Adrenal gland (tissue), 9 donors: ENCODE measurements at regions not wholly inside any gene's neighbourhood (a gene's known extent, or its start where the extent isn't known, plus 50 kb on each side); places are given as distances from the start of the nearest gene placed in this dataset.

ENCODE experiments used
- DNase-seq, 7 donors: peaks; one replicate each; pipeline ENCODE4 v3.0.0-alpha.2; 2019 to 2020
- H3K27ac ChIP-seq, 5 donors: fragments of 200-600 bp; sonication (generic) in 4 of 5; 1 replicate in 3 of 5; 2 replicates in 2 of 5; pipeline versions ENCODE4 v1.5.1 to v1.8.0; 2016 to 2020; ENCODE audit warnings: mild to moderate bottlenecking in 1 of 5
- H3K27me3 ChIP-seq: fragments of 200-600 bp; 2 replicates; pipeline ENCODE4 v1.8.0; 2021
- H3K36me3 ChIP-seq, 2 donors: fragments of 200-600 bp; replicated peaks in 1 of 2; 1 replicate in 1 of 2; 2 replicates in 1 of 2; pipeline versions ENCODE4 v1.5.1 to v1.8.0; 2018 to 2022
- H3K4me1 ChIP-seq, 2 donors: fragments of 200-600 bp; replicated peaks in 1 of 2; 1 replicate in 1 of 2; 2 replicates in 1 of 2; pipeline versions ENCODE4 v1.5.1 to v1.8.0; 2018 to 2021
- H3K4me3 ChIP-seq, 4 donors: fragments of 200-600 bp; sonication (generic) in 3 of 4; one replicate each; pipeline ENCODE4 v1.5.1; 2016 to 2018
- H3K9me3 ChIP-seq, 3 donors: fragments of 200-600 bp; sonication (generic) in 1 of 3; replicated peaks in 1 of 3; 1 replicate in 2 of 3; 2 replicates in 1 of 3; pipeline versions ENCODE4 v1.5.1 to v1.8.0; 2016 to 2021
- CTCF ChIP-seq, 6 experiments: fragments of 450-650 bp in 4 of 6; fragments of 200-600 bp in 2 of 6; sonication (generic) in 1 of 6; IDR thresholded peaks; 1 replicate in 5 of 6; 2 replicates in 1 of 6; pipeline versions ENCODE4 v1.5.1 to v1.8.0; 2016 to 2021; ENCODE audit warnings: antibody characterized with exemption in 6 of 6, mild to moderate bottlenecking in 2 of 6, moderate library complexity in 1 of 6
- POLR2A ChIP-seq, 2 donors: fragments of 450-650 bp; IDR thresholded peaks; one replicate each; pipeline ENCODE4 v1.6.1; 2017; ENCODE audit warnings: antibody characterized with exemption in 2 of 2, mild to moderate bottlenecking in 2 of 2, moderate library complexity in 1 of 2
- WGBS, 4 donors: extraction: QIAGEN DNeasy Blood & Tissue Kit in 2 of 4; methylation state at CpG; one replicate each; pipeline versions ENCODE4 v1.1.5 to v1.1.7; 2013 to 2017; 5-methylcytosine and 5-hydroxymethylcytosine counted together
- intact Hi-C, 2 donors: fragments of 100-400 bp; cut with DNase I; formaldehyde crosslinking; loops; one replicate each; pipeline versions ENCODE4 v1.14.1 to v1.15.0; 2022 to 2023
- donor health status: healthy with polysubstance abuse.
- donor health status: Bipolar disorder and iron deficiency.
- donor health status: DM: yes; HTN: yes; CAD: no.
- donor health status: DM: no; HTN: no; CAD: no.
- donor health status: DM: no; HTN: no; CAD: no.

- no peak overlapping the region for H3K27ac ChIP-seq
- 77 to 85% (median 81%) methylated on average over 2 of the region's 2 CpGs for WGBS, 4 donors
- no peak for DNase-seq
- no peaks in the 10 kb centered on the region for H3K4me1 ChIP-seq
- TF ChIP-seq CTCF (IDR thresholded peaks at IDR 0.05), result no peak
- TF ChIP-seq POLR2A (IDR thresholded peaks at IDR 0.05), result no peak
- intact Hi-C loops, result no loop called here
- H3K4me3 ChIP-seq, result no peak overlapping the region
- no peaks in the 10 kb centered on the region for H3K27me3 ChIP-seq
- H3K9me3 ChIP-seq, result no peaks in the 10 kb centered on the region
- no peaks in the 10 kb centered on the region for H3K36me3 ChIP-seq
Measured at GRCh38 chr1:219020386-219020785, 153.3 kb upstream of the LYPLAL1 start.

- H3K9me3 ChIP-seq, result no peaks in the 10 kb centered on the region
- H3K27me3 ChIP-seq, result no peaks in the 10 kb centered on the region
- no peak for DNase-seq
- TF ChIP-seq CTCF (IDR thresholded peaks at IDR 0.05) (no peak), POLR2A (IDR thresholded peaks at IDR 0.05) (no peak)
- H3K27ac ChIP-seq, result no peak overlapping the region
- H3K4me1 ChIP-seq, result no peaks in the 10 kb centered on the region
- intact Hi-C loops, result no loop called here
- no peaks in the 10 kb centered on the region for H3K36me3 ChIP-seq
- no peak overlapping the region for H3K4me3 ChIP-seq
Measured at GRCh38 chr1:219020846-219021245, 152.8 kb upstream of the LYPLAL1 start.

- 78 to 86% (median 83%) methylated on average over 4 of the region's 4 CpGs for WGBS, 4 donors
Measured at GRCh38 chr1:219027146-219027673, 146.5 kb upstream of the LYPLAL1 start.

GRCh38 chr1:219031809-219032208 is 141.9 kb upstream of the LYPLAL1 start:
- no peaks in the 10 kb centered on the region for H3K36me3 ChIP-seq
- H3K4me3 ChIP-seq, result no peak overlapping the region
- H3K9me3 ChIP-seq, result peaks cover 0 to 4% (median 0%) of the 10 kb centered on the region in 3 donors
- no peaks in the 10 kb centered on the region for H3K27me3 ChIP-seq
- no peak overlapping the region for H3K27ac ChIP-seq
- no peak for DNase-seq
- H3K4me1 ChIP-seq, result no peaks in the 10 kb centered on the region
- no peak for TF ChIP-seq POLR2A (IDR thresholded peaks at IDR 0.05)
- TF ChIP-seq CTCF (IDR thresholded peaks at IDR 0.05), result no peak
- intact Hi-C loops, result no loop called here

More at GRCh38 chr1:219027146-219027673, 146.5 kb upstream of the LYPLAL1 start:
- Histone ChIP-seq H3K4me1 (no peaks in the 10 kb centered on the region), H3K27me3 (no peaks in the 10 kb centered on the region), H3K27ac (no peak overlapping the region), H3K4me3 (no peak overlapping the region), H3K36me3 (no peaks in the 10 kb centered on the region), H3K9me3 (peaks cover 0 to 4% (median 0%) of the 10 kb centered on the region in 3 donors)
- TF ChIP-seq POLR2A (IDR thresholded peaks at IDR 0.05) (no peak), CTCF (IDR thresholded peaks at IDR 0.05) (no peak)
- intact Hi-C loops, result no loop called here
- no peak for DNase-seq
